ENCODE measurements at regions not wholly inside any gene's neighbourhood (a gene's known extent, or its start where the extent isn't known, plus 50 kb on each side); places are given as distances from the start of the nearest gene placed in this dataset.

DNA sequence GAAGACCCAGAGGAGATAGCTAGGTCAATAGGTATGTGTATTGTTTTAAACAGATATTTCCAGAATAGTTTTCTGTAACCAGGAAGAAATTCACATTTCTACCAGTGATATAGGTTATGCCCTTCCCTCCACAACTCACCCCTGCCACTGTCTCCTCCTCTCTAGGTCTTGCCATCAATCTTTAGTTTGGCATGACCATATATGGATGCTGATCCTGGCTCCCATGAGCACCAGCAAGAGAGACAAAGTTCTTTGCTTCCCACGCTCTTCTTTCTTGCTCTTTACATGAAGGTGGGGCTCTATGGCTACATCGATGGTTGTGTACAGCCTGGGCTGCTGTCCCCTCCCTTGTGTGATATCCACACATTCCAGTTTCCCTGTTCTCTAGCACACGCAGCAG is 459.4 kb upstream of the ID4 start:
- no peaks in the 10 kb centered on the region for H4K20me1 ChIP-seq (ENCODE audit: insufficient read depth)
- no peak overlapping the region for H3K4me2 ChIP-seq (ENCODE audit: low read length)
- no peaks in the 10 kb centered on the region for H3K27me3 ChIP-seq (ENCODE audit: insufficient read depth, low read depth, low read length)
- no peaks in the 10 kb centered on the region for H3K9me3 ChIP-seq (ENCODE audit: low read length)
- no peak overlapping the region for H3K9ac ChIP-seq (ENCODE audit: low read length)
- no peaks in the 10 kb centered on the region for H3K79me2 ChIP-seq (replicated peaks; ENCODE audit: insufficient read depth, low read length)
- TF ChIP-seq POLR2AphosphoS5 (IDR thresholded peaks at IDR 0.05) (no peak), RAD21 (conservative IDR thresholded peaks at IDR 0.05) (no peak), TAF1 (IDR thresholded peaks at IDR 0.05; ENCODE audit: low read depth) (no peak), REST (IDR thresholded peaks at IDR 0.05; ENCODE audit: borderline replicate concordance) (no peak), MXI1 (conservative IDR thresholded peaks at IDR 0.05; ENCODE audit: poor library complexity, severe bottlenecking) (no peak), EZH2 (IDR thresholded peaks at IDR 0.05; ENCODE audit: borderline replicate concordance, insufficient read depth, low read length, poor library complexity, severe bottlenecking) (no peak), EP300 (conservative IDR thresholded peaks at IDR 0.05; ENCODE audit: poor library complexity, severe bottlenecking) (no peak), SMC3 (conservative IDR thresholded peaks at IDR 0.05; ENCODE audit: poor library complexity) (no peak)
- TF ChIP-seq, protein P1, sequence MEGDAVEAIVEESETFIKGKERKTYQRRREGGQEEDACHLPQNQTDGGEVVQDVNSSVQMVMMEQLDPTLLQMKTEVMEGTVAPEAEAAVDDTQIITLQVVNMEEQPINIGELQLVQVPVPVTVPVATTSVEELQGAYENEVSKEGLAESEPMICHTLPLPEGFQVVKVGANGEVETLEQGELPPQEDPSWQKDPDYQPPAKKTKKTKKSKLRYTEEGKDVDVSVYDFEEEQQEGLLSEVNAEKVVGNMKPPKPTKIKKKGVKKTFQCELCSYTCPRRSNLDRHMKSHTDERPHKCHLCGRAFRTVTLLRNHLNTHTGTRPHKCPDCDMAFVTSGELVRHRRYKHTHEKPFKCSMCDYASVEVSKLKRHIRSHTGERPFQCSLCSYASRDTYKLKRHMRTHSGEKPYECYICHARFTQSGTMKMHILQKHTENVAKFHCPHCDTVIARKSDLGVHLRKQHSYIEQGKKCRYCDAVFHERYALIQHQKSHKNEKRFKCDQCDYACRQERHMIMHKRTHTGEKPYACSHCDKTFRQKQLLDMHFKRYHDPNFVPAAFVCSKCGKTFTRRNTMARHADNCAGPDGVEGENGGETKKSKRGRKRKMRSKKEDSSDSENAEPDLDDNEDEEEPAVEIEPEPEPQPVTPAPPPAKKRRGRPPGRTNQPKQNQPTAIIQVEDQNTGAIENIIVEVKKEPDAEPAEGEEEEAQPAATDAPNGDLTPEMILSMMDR (IDR thresholded peaks at IDR 0.05; ENCODE audit: poor library complexity, severe bottlenecking): no peak
- no peaks in the 10 kb centered on the region for H3F3A ChIP-seq (ENCODE audit: insufficient read depth, low read length, poor library complexity, severe bottlenecking)
- no peaks in the 10 kb centered on the region for H3K9me2 ChIP-seq (ENCODE audit: insufficient read depth, low read length)
- H3K36me3 ChIP-seq (ENCODE audit: insufficient read depth, low read length): no peaks in the 10 kb centered on the region
- no peak overlapping the region for H3K4me3 ChIP-seq (ENCODE audit: low read length)
- H2AFZ ChIP-seq (ENCODE audit: low read depth, low read length): no peak overlapping the region
- H3K27ac ChIP-seq (ENCODE audit: low read length): no peak overlapping the region

DNA sequence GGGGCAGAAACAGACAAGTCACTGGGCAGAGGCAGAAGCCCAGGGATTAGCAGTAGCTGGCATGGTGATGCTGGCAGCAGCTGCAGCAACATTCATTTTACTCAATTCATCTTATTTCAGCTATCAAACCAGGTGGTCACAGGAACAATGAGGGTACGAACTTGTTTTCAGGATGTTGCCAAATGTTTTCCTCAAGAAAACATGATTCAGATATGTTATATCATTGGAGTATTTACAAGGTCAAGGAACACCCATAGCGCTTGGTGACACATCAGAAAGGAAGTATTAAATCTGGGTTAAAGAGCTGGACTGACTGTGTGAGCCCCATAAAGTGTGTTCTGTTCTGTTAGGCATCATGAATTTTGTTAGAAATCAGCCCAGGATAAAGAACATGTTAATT is 456.9 kb upstream of the ID4 start:
- no peak for TF ChIP-seq TAF1 (IDR thresholded peaks at IDR 0.05; ENCODE audit: low read depth)
- TF ChIP-seq, protein P1 (IDR thresholded peaks at IDR 0.05; ENCODE audit: poor library complexity, severe bottlenecking): no peak
- no peak for TF ChIP-seq RAD21 (conservative IDR thresholded peaks at IDR 0.05)
- no peak for TF ChIP-seq REST (IDR thresholded peaks at IDR 0.05; ENCODE audit: borderline replicate concordance)
- TF ChIP-seq MXI1 (conservative IDR thresholded peaks at IDR 0.05; ENCODE audit: poor library complexity, severe bottlenecking): no peak
- TF ChIP-seq POLR2AphosphoS5 (IDR thresholded peaks at IDR 0.05): no peak
- TF ChIP-seq EZH2 (IDR thresholded peaks at IDR 0.05; ENCODE audit: borderline replicate concordance, insufficient read depth, low read length, poor library complexity, severe bottlenecking): no peak
- Histone ChIP-seq H3K36me3 (ENCODE audit: insufficient read depth, low read length) (no peaks in the 10 kb centered on the region), H3K27me3 (ENCODE audit: insufficient read depth, low read depth, low read length) (no peaks in the 10 kb centered on the region), H3K9me2 (ENCODE audit: insufficient read depth, low read length) (no peaks in the 10 kb centered on the region), H3K9me3 (ENCODE audit: low read length) (peaks cover 4% of the 10 kb centered on the region), H3K9ac (ENCODE audit: low read length) (no peak overlapping the region), H4K20me1 (ENCODE audit: insufficient read depth) (no peaks in the 10 kb centered on the region), H3K79me2 (replicated peaks; ENCODE audit: insufficient read depth, low read length) (no peaks in the 10 kb centered on the region), H3K4me2 (ENCODE audit: low read length) (no peak overlapping the region), H3F3A (ENCODE audit: insufficient read depth, low read length, poor library complexity, severe bottlenecking) (no peaks in the 10 kb centered on the region), H3K4me3 (ENCODE audit: low read length) (no peak overlapping the region), H2AFZ (ENCODE audit: low read depth, low read length) (no peak overlapping the region), H3K27ac (ENCODE audit: low read length) (no peak overlapping the region)
